Aorta (tissue), 5 donors: ENCODE measurements at regions not wholly inside any gene's neighbourhood (a gene's known extent, or its start where the extent isn't known, plus 50 kb on each side); places are given as distances from the start of the nearest gene placed in this dataset.

Source experiments
- ATAC-seq: fragments of 200-7000 bp; cut with Tn5 transposase; one replicate; pipeline ENCODE4 v1.9.1; 2022; ENCODE audit warnings: moderate library complexity; ENCODE audit not compliant: low FRiP score
- DNase-seq, 2 donors: peaks; one replicate each; pipeline ENCODE4 v3.0.0-alpha.2; 2020
- H3K27ac ChIP-seq, 2 donors: one replicate each; pipeline ENCODE4 v1.5.1; 2013; ENCODE audit warnings: low read length in 2 of 2, mild to moderate bottlenecking in 2 of 2, moderate library complexity in 2 of 2, control low read depth in 1 of 2, inconsistent platforms in 1 of 2, low read depth in 1 of 2
- H3K27me3 ChIP-seq, 2 donors: one replicate each; pipeline ENCODE4 v1.6.1; 2013; ENCODE audit warnings: control low read depth in 1 of 2, low read length in 1 of 2, mild to moderate bottlenecking in 1 of 2, moderate library complexity in 1 of 2; ENCODE audit not compliant: insufficient read depth in 2 of 2, control insufficient read depth in 1 of 2
- H3K36me3 ChIP-seq, 2 donors: one replicate each; pipeline ENCODE4 v1.6.1; 2013; ENCODE audit warnings: control low read depth in 1 of 2, low read length in 1 of 2, mild to moderate bottlenecking in 1 of 2; ENCODE audit not compliant: insufficient read depth in 2 of 2, control insufficient read depth in 1 of 2
- H3K4me1 ChIP-seq, 2 donors: one replicate each; pipeline ENCODE4 v1.6.1; 2013; ENCODE audit warnings: low read length in 2 of 2, control low read depth in 1 of 2, mild to moderate bottlenecking in 1 of 2, moderate library complexity in 1 of 2; ENCODE audit not compliant: insufficient read depth in 2 of 2, control insufficient read depth in 1 of 2
- H3K4me3 ChIP-seq, 2 donors: one replicate each; pipeline ENCODE4 v1.5.1; 2013; ENCODE audit warnings: low read length in 2 of 2, control low read depth in 1 of 2, mild to moderate bottlenecking in 1 of 2
- H3K9me3 ChIP-seq: one replicate; pipeline ENCODE4 v1.6.1; 2013; ENCODE audit warnings: mild to moderate bottlenecking, low read length; ENCODE audit not compliant: control insufficient read depth
- WGBS, 2 donors: extraction: QIAGEN DNeasy Blood & Tissue Kit; methylation state at CpG; one replicate each; pipeline ENCODE4 v1.1.7; 2013; 5-methylcytosine and 5-hydroxymethylcytosine counted together
- intact Hi-C, 2 donors: fragments of 100-400 bp; cut with DNase I; formaldehyde crosslinking; loops; one replicate each; pipeline versions ENCODE4 v1.14.2 to v1.15.0; 2022
- donor health status: healthy with polysubstance abuse.
- donor health status: Bipolar disorder and iron deficiency.
- donor health status: DM: no; HTN: no; CAD: no.
- donor health status: DM: no; HTN: no; CAD: no.
- donor health status: DM: yes; HTN: yes; CAD: no.

DNA sequence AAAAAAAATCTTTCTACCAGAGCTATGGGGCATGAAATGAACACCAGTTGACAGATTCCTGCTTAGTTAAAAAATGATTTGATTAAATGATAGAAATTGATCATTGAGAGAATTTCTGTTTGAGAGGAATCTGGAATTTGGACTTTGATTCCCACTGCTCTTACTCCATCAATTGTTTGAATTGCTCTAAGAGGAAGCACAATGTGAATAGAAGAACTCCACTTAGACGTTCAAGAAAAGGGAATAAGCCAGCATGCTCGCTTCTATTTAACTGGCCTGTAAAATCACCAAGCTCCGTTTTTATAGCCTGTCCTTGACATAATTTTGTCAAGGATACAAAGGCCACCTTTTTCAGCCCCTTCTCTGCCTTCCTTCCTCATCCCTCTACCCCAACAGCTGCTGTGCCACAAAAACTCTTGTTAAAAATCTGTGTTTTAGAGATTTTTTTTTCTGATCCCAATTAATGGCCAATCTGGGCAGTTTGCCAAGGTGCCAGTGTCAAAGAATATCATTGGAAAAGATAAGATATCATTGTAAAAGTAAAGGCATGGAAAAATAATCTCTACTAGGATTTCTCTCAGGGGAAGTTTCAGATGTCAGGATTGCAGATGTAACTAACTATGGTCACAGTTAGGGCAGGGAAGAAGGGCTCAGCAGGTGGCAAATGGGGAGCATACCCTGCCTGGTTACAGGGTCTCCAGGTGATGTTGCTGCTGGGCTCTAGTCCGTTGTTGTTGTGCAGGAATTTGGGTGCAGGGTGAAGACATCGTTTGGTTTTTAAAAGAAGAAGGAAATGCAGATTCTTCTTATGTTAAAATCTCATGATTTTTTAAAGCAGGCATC is 301.8 kb upstream of the PDZRN3 start:
- Histone ChIP-seq H3K27ac (no peak overlapping the region), H3K4me3 (no peak overlapping the region)

DNA sequence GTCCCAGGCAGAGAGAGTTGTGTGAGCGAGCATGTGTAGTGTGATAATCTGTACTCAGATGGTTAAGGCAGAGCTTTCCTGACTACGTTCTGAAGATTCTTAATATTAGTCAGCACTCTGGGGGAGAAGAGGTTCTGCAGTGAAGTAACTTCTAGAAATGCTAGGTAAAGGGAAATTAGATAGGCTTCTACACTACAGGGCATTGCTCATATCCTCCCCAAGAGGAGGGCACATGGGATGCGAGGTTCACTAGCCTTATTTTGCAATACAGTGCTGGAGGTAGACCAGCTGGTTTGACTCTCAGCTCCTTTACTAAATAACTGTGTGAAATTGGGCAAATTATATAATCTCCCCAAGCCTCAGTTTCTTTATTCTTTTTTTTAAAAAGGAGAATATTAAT is 300.3 kb upstream of the PDZRN3 start:
- no peaks in the 10 kb centered on the region for H3K9me3 ChIP-seq
- no peaks in the 10 kb centered on the region for H3K27me3 ChIP-seq
- 88 to 91% methylated on average over 3 of the region's 3 CpGs for WGBS, 2 donors
- intact Hi-C loops, result no loop called here
- DNase-seq, result no peak
- no peak overlapping the region for H3K27ac ChIP-seq
- H3K4me3 ChIP-seq, result no peak overlapping the region
- no peaks in the 10 kb centered on the region for H3K4me1 ChIP-seq
- H3K36me3 ChIP-seq, result no peaks in the 10 kb centered on the region
- no peak for ATAC-seq

More for the DNA sequence above, 301.8 kb upstream of the PDZRN3 start:
- Histone ChIP-seq H3K36me3 (no peaks in the 10 kb centered on the region), H3K9me3 (no peaks in the 10 kb centered on the region), H3K4me1 (no peaks in the 10 kb centered on the region), H3K27me3 (no peaks in the 10 kb centered on the region)
- intact Hi-C loops, result no loop called here
- no peak for ATAC-seq
- DNase-seq, result no peak
- WGBS, 2 donors, result 40 to 48% methylated on average over 5 of the region's 5 CpGs

DNA sequence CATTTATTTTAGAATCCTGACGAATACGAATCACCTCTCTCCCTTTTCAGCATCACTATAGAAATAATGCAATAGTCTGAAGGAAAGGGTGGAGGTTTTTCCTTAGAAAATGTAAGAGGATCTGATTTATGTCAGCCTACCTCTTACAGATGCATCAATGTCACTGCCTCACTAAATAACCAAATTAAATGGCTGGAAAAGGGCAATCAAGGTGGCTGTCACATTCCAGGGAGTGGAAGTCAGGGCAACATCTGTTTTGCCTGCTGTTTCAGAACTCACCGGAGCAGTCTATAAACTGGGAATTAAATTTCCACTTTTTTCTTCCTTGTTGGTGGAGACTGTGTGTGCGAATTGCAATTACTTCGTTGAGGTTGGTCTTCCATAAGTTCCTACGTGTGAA is 299.3 kb upstream of the PDZRN3 start:
- Histone ChIP-seq H3K4me3 (no peak overlapping the region), H3K36me3 (no peaks in the 10 kb centered on the region), H3K27ac (no peak overlapping the region), H3K4me1 (no peaks in the 10 kb centered on the region), H3K9me3 (no peaks in the 10 kb centered on the region), H3K27me3 (no peaks in the 10 kb centered on the region)
- intact Hi-C loops, result no loop called here
- ATAC-seq (no peak), DNase-seq (no peak)
- 76 to 83% methylated on average over 6 of the region's 6 CpGs for WGBS, 2 donors

DNA sequence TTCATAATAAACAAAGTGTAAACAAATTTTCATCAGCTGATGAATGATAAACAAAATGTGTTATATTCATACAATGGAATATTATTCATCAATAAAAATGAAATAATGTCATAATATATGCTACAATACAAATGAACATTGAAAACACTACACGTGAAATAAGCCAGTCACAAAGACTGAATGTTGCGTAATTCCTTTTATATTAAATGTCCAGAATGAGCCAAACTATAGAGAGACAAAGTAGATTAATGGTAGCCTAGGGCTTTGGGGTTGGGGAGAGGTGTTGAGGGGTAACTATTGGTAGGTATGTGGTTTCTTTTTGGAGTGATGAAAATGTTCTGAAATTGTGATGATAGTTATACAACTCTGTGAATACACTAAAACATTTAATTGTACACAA is 292.9 kb upstream of the PDZRN3 start:
- 87 to 88% methylated on average over 2 of the region's 2 CpGs for WGBS, 2 donors
- no peaks in the 10 kb centered on the region for H3K4me1 ChIP-seq
- no peaks in the 10 kb centered on the region for H3K36me3 ChIP-seq
- no peak overlapping the region for H3K4me3 ChIP-seq
- no peak for DNase-seq
- intact Hi-C loops, result no loop called here
- H3K27ac ChIP-seq, result no peak overlapping the region
- peaks cover 0 to under 1% of the 10 kb centered on the region in 2 donors for H3K27me3 ChIP-seq
- H3K9me3 ChIP-seq, result no peaks in the 10 kb centered on the region
- ATAC-seq, result no peak

DNA sequence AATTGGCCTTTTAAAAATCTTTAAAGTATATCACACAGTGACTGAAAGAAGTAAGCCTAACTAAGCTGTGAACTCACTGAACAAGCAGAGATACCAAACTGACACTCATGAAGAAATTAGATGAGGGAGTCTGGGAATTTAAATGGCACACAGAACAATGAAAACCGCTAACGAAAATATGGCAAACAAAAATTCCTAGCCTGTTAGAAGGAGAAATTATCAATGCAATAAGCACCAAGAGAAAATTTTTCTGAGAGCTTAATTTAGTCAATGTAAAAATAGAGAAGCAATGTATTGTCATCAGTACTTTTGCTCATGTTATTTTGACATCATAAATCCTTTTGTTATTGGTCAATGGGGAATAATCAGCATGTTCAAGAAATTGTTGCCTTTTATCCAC is 291.1 kb upstream of the PDZRN3 start:
- intact Hi-C loops, result no loop called here

DNA sequence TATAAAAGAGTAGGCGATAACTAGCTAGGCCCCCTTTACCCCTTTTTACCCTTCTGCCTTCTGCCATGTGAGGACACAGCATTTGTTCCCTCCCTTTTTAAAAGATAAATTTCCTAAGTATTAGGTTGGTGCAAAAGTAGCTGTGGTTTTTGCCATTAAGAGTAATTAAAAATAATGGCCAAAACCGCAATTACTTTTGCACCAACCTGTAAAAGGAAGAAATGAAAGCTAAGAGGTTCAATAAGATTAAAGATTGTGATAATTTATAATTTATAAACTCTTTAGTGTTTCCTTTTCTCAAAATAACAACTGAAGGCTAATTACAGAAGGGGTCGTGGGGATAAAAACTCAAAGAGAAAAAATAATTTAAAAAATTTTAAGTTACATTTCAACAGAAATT is 283.5 kb upstream of the PDZRN3 start:
- 76 to 92% methylated on average over 3 of the region's 3 CpGs for WGBS, 2 donors
- no peaks in the 10 kb centered on the region for H3K9me3 ChIP-seq
- DNase-seq (no peak), ATAC-seq (no peak)
- H3K36me3 ChIP-seq, result no peaks in the 10 kb centered on the region
- H3K27ac ChIP-seq, result no peak overlapping the region
- intact Hi-C loops, result no loop called here
- no peak overlapping the region for H3K4me3 ChIP-seq
- peaks cover 0 to 5% of the 10 kb centered on the region in 2 donors for H3K27me3 ChIP-seq
- H3K4me1 ChIP-seq, result no peaks in the 10 kb centered on the region

More for the DNA sequence above, 291.1 kb upstream of the PDZRN3 start:
- H3K4me3 ChIP-seq, result no peak overlapping the region
- H3K36me3 ChIP-seq, result no peaks in the 10 kb centered on the region
- DNase-seq, result no peak
- H3K9me3 ChIP-seq, result no peaks in the 10 kb centered on the region
- ATAC-seq, result no peak
- WGBS, 2 donors, result 88 to 89% methylated on average over 2 of the region's 2 CpGs
- H3K27ac ChIP-seq, result no peak overlapping the region
- H3K27me3 ChIP-seq, result peaks cover 0 to 5% of the 10 kb centered on the region in 2 donors
- no peaks in the 10 kb centered on the region for H3K4me1 ChIP-seq

DNA sequence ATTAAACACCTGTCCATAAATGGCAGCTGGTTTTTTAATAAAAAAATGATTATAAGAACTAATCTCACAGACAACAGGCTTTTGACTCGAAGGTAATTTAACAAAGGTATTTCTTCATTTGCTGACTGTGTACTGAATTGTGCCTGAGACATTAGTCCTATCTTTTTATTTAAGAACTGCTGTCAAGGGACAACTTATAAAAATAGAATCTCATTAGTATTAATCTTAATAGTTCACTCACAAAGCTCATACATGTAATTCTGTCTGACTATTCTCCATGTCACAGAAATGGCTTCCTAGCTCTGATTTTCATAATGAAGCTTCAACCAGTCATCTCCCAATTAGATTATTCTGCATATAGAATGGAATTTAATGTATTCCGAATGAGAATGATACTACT is 276.9 kb upstream of the PDZRN3 start:
- no peak overlapping the region for H3K4me3 ChIP-seq
- intact Hi-C loops, result no loop called here
- no peaks in the 10 kb centered on the region for H3K36me3 ChIP-seq
- H3K27ac ChIP-seq, result no peak overlapping the region
- WGBS, 2 donors, result 68 to 73% methylated on average over 2 of the region's 2 CpGs
- ATAC-seq, result no peak
- DNase-seq, result no peak
- H3K27me3 ChIP-seq, result no peaks in the 10 kb centered on the region
- H3K4me1 ChIP-seq, result no peaks in the 10 kb centered on the region
- peaks cover 2% of the 10 kb centered on the region for H3K9me3 ChIP-seq

DNA sequence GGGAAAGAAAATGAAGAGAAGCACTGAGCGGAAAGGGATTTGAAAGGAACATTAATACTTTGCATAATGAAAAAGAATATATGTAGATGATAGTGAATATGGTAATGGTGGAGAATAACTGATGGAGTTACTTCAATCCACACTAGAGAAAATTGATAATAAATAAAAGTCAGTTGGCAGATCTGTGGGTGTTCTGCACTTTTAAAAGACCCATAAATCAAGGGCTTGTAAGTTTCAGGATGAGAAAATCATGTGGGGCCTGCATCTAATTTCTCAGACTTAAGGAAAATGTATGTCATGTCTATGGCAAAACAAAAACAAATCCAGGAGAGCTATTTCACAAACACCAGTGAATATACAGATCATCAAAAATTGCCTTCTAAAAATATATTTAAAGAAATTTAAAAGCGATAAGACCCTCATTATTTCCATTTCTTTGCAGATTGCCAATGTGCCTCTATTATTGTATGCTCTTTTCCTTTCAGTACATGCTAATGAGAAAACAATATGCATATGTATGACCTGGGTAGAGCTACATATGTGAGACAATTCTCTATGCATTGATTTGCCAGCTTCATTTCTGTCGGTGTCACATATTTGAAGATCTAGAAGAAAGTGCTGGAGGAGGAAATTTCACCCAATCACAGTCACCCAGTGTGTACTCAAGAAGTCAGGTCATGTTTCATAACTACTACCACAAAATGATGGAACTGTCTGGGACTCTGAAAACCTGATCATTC is 269.9 kb upstream of the PDZRN3 start:
- intact Hi-C loops, result no loop called here
- Histone ChIP-seq H3K4me1 (no peaks in the 10 kb centered on the region), H3K9me3 (no peaks in the 10 kb centered on the region), H3K36me3 (no peaks in the 10 kb centered on the region), H3K27me3 (no peaks in the 10 kb centered on the region), H3K27ac (no peak overlapping the region), H3K4me3 (no peak overlapping the region)
- WGBS, 2 donors, result 91 to 94% methylated on average over 3 of the region's 3 CpGs
- ATAC-seq, result no peak
- DNase-seq, result no peak

DNA sequence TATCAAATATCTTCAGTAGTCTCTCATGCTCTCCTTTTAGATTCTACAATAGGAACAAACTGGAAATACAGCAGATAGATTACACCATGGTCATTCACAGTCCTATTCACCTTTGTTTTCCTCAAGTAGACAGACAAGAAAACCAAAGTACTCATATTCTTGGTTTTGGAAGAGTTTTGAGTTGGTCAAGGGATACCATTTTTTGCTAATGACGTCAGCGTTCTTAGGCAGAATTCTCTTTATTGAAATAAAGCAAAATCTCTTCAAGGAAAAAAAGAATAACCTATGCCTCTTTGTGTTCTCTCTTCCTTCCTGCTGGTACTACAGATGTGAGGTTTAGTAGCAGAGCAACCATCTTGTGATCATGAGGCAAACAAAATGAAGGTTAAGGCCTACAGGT is 268.3 kb upstream of the PDZRN3 start:
- Histone ChIP-seq H3K9me3 (no peaks in the 10 kb centered on the region), H3K4me1 (no peaks in the 10 kb centered on the region), H3K36me3 (no peaks in the 10 kb centered on the region), H3K27ac (no peak overlapping the region), H3K4me3 (no peak overlapping the region), H3K27me3 (no peaks in the 10 kb centered on the region)
- no peak for DNase-seq
- ATAC-seq, result no peak
- WGBS, 2 donors, result 86 to 90% methylated on average over 2 of the region's 2 CpGs
- intact Hi-C loops, result no loop called here
